ENCODE measurements at regions not wholly inside any gene's neighbourhood (a gene's known extent, or its start where the extent isn't known, plus 50 kb on each side); places are given as distances from the start of the nearest gene placed in this dataset.
A peak's percentile ranks its signal among the peaks of the same experiment; 100 is the strongest.

- dilution Hi-C loops (cut with MboI; ENCODE audit: extremely low pct_ligation_motif_present, low sequenced_read_pairs) = no loop called here
- POLR2A ChIA-PET = no interaction called here
- Histone ChIP-seq H3K79me2 (ENCODE audit: control insufficient read depth, insufficient read depth, low read length) (no peaks in the 10 kb centered on the region), H3K4me1 (ENCODE audit: control insufficient read depth, extremely low read depth, insufficient read depth, low read length) (no peaks in the 10 kb centered on the region), H3K4me3 (replicated peaks in 1 of 3; ENCODE audit: insufficient read depth in 1 of 3, low read depth in 1 of 3, low read length in 3 of 3) (no peak overlapping the region), H4K20me1 (replicated peaks; ENCODE audit: control insufficient read depth, extremely low read depth, insufficient read depth, low read length) (no peaks in the 10 kb centered on the region), H3K27me3 (ENCODE audit: control insufficient read depth in 2 of 2, insufficient read depth in 2 of 2, low read length in 2 of 2) (no peaks in the 10 kb centered on the region), H3K9me3 (replicated peaks; ENCODE audit: control insufficient read depth, insufficient read depth, low read length) (no peaks in the 10 kb centered on the region), H3K36me3 (ENCODE audit: control insufficient read depth in 2 of 2, extremely low read depth in 1 of 2, insufficient read depth in 2 of 2, low read length in 2 of 2) (no peaks in the 10 kb centered on the region), H2AFZ (ENCODE audit: low read depth, low read length) (no peak overlapping the region), H3K9me1 (replicated peaks; ENCODE audit: control insufficient read depth, extremely low read depth, insufficient read depth, low read length) (no peaks in the 10 kb centered on the region), H3K4me2 (ENCODE audit: insufficient read depth, low read length) (no peak overlapping the region), H3K9ac (replicated peaks; ENCODE audit: extremely low read depth, insufficient read depth, low read length) (no peak overlapping the region), H3K27ac (ENCODE audit: insufficient read depth, low read depth, low read length) (no peak overlapping the region)
- CTCF ChIA-PET = no interaction called here
- intact Hi-C loops (cut with micrococcal nuclease) = no loop called here
- DNase-seq (ENCODE audit: low read depth, low spot score) (no peak), FAIRE-seq (no peak)
- BruUV-seq (replicated peaks) = no TSS peak
- TF ChIP-seq FOS (IDR thresholded peaks at IDR 0.05; ENCODE audit: borderline replicate concordance, insufficient read depth, low read length) (no peak), GATA2 (IDR thresholded peaks at IDR 0.05; ENCODE audit: insufficient read depth, insufficient read length, low read depth, low read length) (no peak), EZH2 (IDR thresholded peaks at IDR 0.05; ENCODE audit: borderline replicate concordance, low read depth, low read length, severe bottlenecking) (no peak)
Observed at GRCh38 chrX:17968367-17968766, 107.3 kb upstream of the RAI2 start.

GRCh38 chrX:17967888-17968287, 106.8 kb upstream of the RAI2 start:
- DNase-seq (ENCODE audit: low read depth, low spot score) (no peak), FAIRE-seq (peak; percentile 49)
- TF ChIP-seq GATA2 (IDR thresholded peaks at IDR 0.05; ENCODE audit: insufficient read depth, insufficient read length, low read depth, low read length) (no peak), POLR2AphosphoS5 (IDR thresholded peaks at IDR 0.05; ENCODE audit: insufficient read depth, low read depth, low read length) (no peak), MYC (IDR thresholded peaks at IDR 0.05; ENCODE audit: low read depth, low read length) (no peak), MAX (IDR thresholded peaks at IDR 0.05; ENCODE audit: insufficient read depth, insufficient read length) (no peak), FOS (IDR thresholded peaks at IDR 0.05; ENCODE audit: borderline replicate concordance, insufficient read depth, low read length) (no peak), POLR2A (IDR thresholded peaks at IDR 0.05; ENCODE audit: low read depth, low read length) (no peak), CTCF (IDR thresholded peaks at IDR 0.05; ENCODE audit: extremely low read depth in 1 of 2, insufficient read depth in 1 of 2, low read depth in 1 of 2, low read length in 2 of 2) (no peak), JUN (IDR thresholded peaks at IDR 0.05; ENCODE audit: borderline replicate concordance, insufficient read depth, insufficient read length, low read depth) (no peak), EZH2 (IDR thresholded peaks at IDR 0.05; ENCODE audit: borderline replicate concordance, low read depth, low read length, severe bottlenecking) (no peak)
- dilution Hi-C loops (cut with MboI; ENCODE audit: extremely low pct_ligation_motif_present, low sequenced_read_pairs) (no loop called here), intact Hi-C loops (cut with micrococcal nuclease) (no loop called here)
- Histone ChIP-seq H3K4me3 (replicated peaks in 1 of 3; ENCODE audit: insufficient read depth in 1 of 3, low read depth in 1 of 3, low read length in 3 of 3) (no peak overlapping the region), H3K4me1 (ENCODE audit: control insufficient read depth, extremely low read depth, insufficient read depth, low read length) (no peaks in the 10 kb centered on the region), H3K36me3 (ENCODE audit: control insufficient read depth in 2 of 2, extremely low read depth in 1 of 2, insufficient read depth in 2 of 2, low read length in 2 of 2) (no peaks in the 10 kb centered on the region), H4K20me1 (replicated peaks; ENCODE audit: control insufficient read depth, extremely low read depth, insufficient read depth, low read length) (no peaks in the 10 kb centered on the region), H3K79me2 (ENCODE audit: control insufficient read depth, insufficient read depth, low read length) (no peaks in the 10 kb centered on the region), H3K27me3 (ENCODE audit: control insufficient read depth in 2 of 2, insufficient read depth in 2 of 2, low read length in 2 of 2) (no peaks in the 10 kb centered on the region), H2AFZ (ENCODE audit: low read depth, low read length) (no peak overlapping the region), H3K4me2 (ENCODE audit: insufficient read depth, low read length) (no peak overlapping the region), H3K9me1 (replicated peaks; ENCODE audit: control insufficient read depth, extremely low read depth, insufficient read depth, low read length) (no peaks in the 10 kb centered on the region), H3K27ac (ENCODE audit: insufficient read depth, low read depth, low read length) (no peak overlapping the region), H3K9me3 (replicated peaks; ENCODE audit: control insufficient read depth, insufficient read depth, low read length) (no peaks in the 10 kb centered on the region), H3K9ac (replicated peaks; ENCODE audit: extremely low read depth, insufficient read depth, low read length) (no peak overlapping the region)
- no TSS peak for BruUV-seq (replicated peaks)
- ChIA-PET CTCF (no interaction called here), POLR2A (no interaction called here)

Data from endothelial cell of umbilical vein (primary cell).